ENCODE measurements at regions not wholly inside any gene's neighbourhood (a gene's known extent, or its start where the extent isn't known, plus 50 kb on each side); places are given as distances from the start of the nearest gene placed in this dataset.
A peak's percentile ranks its signal among the peaks of the same experiment; 100 is the strongest.

DNA sequence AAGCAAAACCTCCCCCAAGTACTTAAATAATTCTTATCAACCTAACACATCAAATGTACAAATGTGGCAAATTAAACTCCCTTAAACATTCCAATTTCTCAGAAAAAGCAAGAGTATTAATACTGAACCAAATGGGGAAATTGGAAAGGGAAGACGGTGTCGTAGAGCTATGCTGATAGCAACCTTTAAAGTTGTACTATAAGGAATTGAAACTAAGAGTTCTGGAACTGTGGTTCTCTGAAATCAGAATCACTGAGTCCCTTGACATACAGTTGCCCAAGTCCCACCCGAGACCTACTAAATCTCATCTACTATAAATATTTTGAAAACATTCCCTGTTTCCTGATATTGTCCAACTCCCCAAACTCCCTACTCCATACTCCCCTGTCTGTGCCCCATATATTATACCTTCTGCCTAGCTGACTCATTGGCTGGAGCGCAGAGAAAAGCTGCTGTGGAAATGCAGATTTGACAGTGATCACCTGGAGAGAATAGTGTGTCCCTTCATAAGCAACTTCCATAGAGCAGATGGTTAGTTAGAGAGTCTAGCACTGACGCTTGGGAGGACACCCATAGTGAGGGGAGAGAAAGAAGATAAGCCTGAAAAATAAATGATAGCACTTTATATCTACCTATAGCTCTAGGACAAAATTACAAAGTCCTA, 51.4 kb upstream of the ITM2B start:
- no peaks in the 10 kb centered on the region for H3K9me3 ChIP-seq (ENCODE audit: control insufficient read depth in 1 of 2, low read length in 2 of 2)
- H3K27ac ChIP-seq (ENCODE audit: low read length) = no peak overlapping the region
- H3K4me3 ChIP-seq (ENCODE audit: low read depth in 1 of 2, low read length in 2 of 2) = no peak overlapping the region
- H3K36me3 ChIP-seq (ENCODE audit: control insufficient read depth in 1 of 2, insufficient read depth in 2 of 2, low read length in 2 of 2) = no peaks in the 10 kb centered on the region
- H3K4me1 ChIP-seq (ENCODE audit: control insufficient read depth in 1 of 2, insufficient read depth in 2 of 2, low read length in 2 of 2) = no peaks in the 10 kb centered on the region
- no peaks in the 10 kb centered on the region for H3K27me3 ChIP-seq (ENCODE audit: low read depth, low read length)

DNA sequence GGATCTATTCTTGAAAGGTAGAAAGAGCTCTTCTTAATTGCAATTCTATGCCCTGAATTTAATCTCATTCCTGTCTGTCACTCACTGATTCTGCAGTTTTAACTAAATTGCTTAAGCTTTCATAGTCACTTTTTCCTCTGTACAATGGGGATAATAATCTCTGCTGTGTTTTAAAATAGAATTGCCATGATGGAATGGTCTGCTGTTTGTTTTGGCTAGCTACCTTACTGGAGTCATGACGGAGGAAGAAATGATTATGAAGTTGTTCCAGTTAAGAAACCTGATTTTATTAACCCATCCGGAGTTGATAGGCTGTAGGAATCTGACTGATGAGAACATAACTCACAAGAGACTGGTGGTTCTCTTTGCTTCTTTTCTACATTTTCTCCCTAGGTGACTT, 54.9 kb upstream of the ITM2B start:
- Histone ChIP-seq H3K4me3 (ENCODE audit: low read depth in 1 of 2, low read length in 2 of 2) (no peak overlapping the region), H3K36me3 (ENCODE audit: control insufficient read depth in 1 of 2, insufficient read depth in 2 of 2, low read length in 2 of 2) (no peaks in the 10 kb centered on the region), H3K9me3 (ENCODE audit: control insufficient read depth in 1 of 2, low read length in 2 of 2) (no peaks in the 10 kb centered on the region), H3K27me3 (ENCODE audit: low read depth, low read length) (no peaks in the 10 kb centered on the region), H3K27ac (ENCODE audit: low read length) (no peak overlapping the region), H3K4me1 (ENCODE audit: control insufficient read depth in 1 of 2, insufficient read depth in 2 of 2, low read length in 2 of 2) (no peaks in the 10 kb centered on the region)

DNA sequence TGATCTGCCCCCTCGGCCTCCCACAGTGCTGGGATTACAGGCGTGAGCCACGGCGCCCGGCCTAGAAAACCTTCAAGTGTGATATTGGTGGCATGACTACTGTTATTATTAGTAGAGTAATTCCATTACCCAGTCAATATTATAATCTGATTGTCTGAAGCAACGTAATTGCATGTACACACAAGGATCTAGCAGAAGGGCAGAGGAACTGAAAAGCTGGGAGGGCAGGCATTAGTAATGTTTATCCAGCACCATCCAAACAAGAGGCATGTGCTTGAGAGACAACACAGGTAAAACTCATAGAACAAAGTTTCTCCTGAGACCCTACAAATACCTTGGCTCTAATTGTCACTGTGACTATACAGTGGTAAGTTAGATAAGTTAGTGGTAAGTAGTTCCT, 56.2 kb upstream of the ITM2B start:
- Histone ChIP-seq H3K27ac (ENCODE audit: low read length) (no peak overlapping the region), H3K9me3 (ENCODE audit: control insufficient read depth in 1 of 2, low read length in 2 of 2) (no peaks in the 10 kb centered on the region), H3K27me3 (ENCODE audit: low read depth, low read length) (no peaks in the 10 kb centered on the region), H3K4me3 (ENCODE audit: low read depth in 1 of 2, low read length in 2 of 2) (no peak overlapping the region), H3K4me1 (ENCODE audit: control insufficient read depth in 1 of 2, insufficient read depth in 2 of 2, low read length in 2 of 2) (no peaks in the 10 kb centered on the region), H3K36me3 (ENCODE audit: control insufficient read depth in 1 of 2, insufficient read depth in 2 of 2, low read length in 2 of 2) (no peaks in the 10 kb centered on the region)

DNA sequence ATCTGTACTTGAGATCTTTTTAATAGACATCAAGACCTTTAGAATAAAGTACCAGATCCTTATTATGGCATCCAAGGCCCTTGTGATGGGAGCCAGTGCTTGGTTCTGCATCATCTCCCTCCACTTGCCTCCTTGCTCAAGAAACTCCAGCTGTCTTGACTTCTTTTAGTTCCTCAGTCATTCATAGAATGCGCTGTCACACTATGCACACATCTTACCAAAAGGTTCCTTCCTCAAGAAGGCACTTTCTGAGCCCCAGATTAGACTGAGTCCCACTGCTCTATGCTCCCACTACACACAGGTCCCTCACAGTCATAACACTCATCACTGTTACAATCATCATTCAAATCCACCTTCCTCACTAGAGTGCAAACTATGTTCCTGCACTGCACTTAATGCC, 57.8 kb upstream of the ITM2B start:
- Histone ChIP-seq H3K36me3 (ENCODE audit: control insufficient read depth in 1 of 2, insufficient read depth in 2 of 2, low read length in 2 of 2) (no peaks in the 10 kb centered on the region), H3K4me1 (ENCODE audit: control insufficient read depth in 1 of 2, insufficient read depth in 2 of 2, low read length in 2 of 2) (no peaks in the 10 kb centered on the region), H3K4me3 (ENCODE audit: low read depth in 1 of 2, low read length in 2 of 2) (no peak overlapping the region), H3K27me3 (ENCODE audit: low read depth, low read length) (no peaks in the 10 kb centered on the region), H3K27ac (ENCODE audit: low read length) (no peak overlapping the region), H3K9me3 (ENCODE audit: control insufficient read depth in 1 of 2, low read length in 2 of 2) (no peaks in the 10 kb centered on the region)

DNA sequence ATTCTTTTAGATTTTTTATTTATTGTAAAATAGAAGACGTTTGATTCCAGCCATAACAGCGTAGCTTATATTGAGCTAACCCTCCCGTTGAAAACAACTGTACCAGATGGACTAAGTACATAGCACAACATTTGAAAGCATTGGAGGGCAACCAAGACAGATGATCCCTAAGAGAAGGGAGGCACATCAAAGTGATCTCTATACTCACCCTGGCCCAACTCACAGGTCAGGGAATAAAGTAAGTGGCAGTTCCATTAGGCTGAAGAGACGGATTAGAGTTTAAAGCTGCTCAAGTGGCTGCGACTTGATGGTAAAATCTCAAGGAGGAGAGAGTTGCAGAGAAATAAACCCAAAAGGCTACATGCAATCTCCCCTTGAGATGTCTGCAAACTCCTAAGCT, 65.1 kb upstream of the ITM2B start:
- H3K27me3 ChIP-seq (ENCODE audit: low read depth, low read length) = no peaks in the 10 kb centered on the region
- no peak overlapping the region for H3K4me3 ChIP-seq (ENCODE audit: low read depth in 1 of 2, low read length in 2 of 2)
- no peaks in the 10 kb centered on the region for H3K9me3 ChIP-seq (ENCODE audit: control insufficient read depth in 1 of 2, low read length in 2 of 2)
- H3K4me1 ChIP-seq (ENCODE audit: control insufficient read depth in 1 of 2, insufficient read depth in 2 of 2, low read length in 2 of 2) = no peaks in the 10 kb centered on the region
- no peaks in the 10 kb centered on the region for H3K36me3 ChIP-seq (ENCODE audit: control insufficient read depth in 1 of 2, insufficient read depth in 2 of 2, low read length in 2 of 2)
- H3K27ac ChIP-seq (ENCODE audit: low read length) = no peak overlapping the region

DNA sequence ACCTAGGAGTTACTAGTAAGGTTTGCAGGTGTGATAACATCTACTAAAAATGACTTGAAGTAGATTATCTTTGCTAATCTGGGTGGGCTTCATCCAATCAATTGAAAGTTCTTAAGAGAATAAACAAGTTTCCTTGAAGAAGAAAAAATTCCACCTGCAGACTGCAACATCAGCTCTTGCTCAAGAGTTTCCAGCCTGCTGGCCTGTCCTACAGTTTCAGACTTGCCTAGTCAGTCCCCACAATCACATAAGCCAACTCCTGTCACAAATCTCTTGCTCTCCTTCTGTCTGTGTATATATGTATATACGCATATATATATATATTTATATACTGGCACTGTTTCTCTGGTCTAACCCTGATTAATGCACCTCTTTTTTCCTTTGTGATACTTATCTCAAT, 67.3 kb upstream of the ITM2B start:
- Histone ChIP-seq H3K4me3 (ENCODE audit: low read depth in 1 of 2, low read length in 2 of 2) (no peak overlapping the region), H3K4me1 (ENCODE audit: control insufficient read depth in 1 of 2, insufficient read depth in 2 of 2, low read length in 2 of 2) (no peaks in the 10 kb centered on the region), H3K27me3 (ENCODE audit: low read depth, low read length) (no peaks in the 10 kb centered on the region), H3K27ac (ENCODE audit: low read length) (no peak overlapping the region), H3K36me3 (ENCODE audit: control insufficient read depth in 1 of 2, insufficient read depth in 2 of 2, low read length in 2 of 2) (no peaks in the 10 kb centered on the region), H3K9me3 (ENCODE audit: control insufficient read depth in 1 of 2, low read length in 2 of 2) (no peaks in the 10 kb centered on the region)

DNA sequence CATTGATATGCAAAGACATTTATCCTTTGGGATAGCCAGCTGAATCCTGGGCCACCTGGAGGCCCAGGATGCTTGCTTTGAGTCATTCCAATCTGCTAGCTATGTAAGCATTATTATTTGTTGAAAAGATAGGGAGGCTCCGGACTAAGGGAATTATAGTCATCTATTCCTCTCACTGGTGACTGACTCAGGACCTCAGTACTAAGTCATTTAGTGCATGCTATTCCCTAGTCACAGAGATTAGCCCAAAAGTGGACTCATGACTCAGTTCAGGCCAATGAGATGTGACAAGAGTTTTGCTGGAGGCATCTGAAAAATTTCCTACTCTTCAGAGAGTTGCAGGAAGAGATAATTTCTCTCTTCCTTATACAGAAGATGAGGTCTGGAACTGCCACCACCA, 67.9 kb upstream of the ITM2B start:
- Histone ChIP-seq H3K27ac (ENCODE audit: low read length) (no peak overlapping the region), H3K4me3 (ENCODE audit: low read depth in 1 of 2, low read length in 2 of 2) (no peak overlapping the region), H3K27me3 (ENCODE audit: low read depth, low read length) (no peaks in the 10 kb centered on the region), H3K9me3 (ENCODE audit: control insufficient read depth in 1 of 2, low read length in 2 of 2) (no peaks in the 10 kb centered on the region), H3K36me3 (ENCODE audit: control insufficient read depth in 1 of 2, insufficient read depth in 2 of 2, low read length in 2 of 2) (no peaks in the 10 kb centered on the region), H3K4me1 (ENCODE audit: control insufficient read depth in 1 of 2, insufficient read depth in 2 of 2, low read length in 2 of 2) (no peaks in the 10 kb centered on the region)

DNA sequence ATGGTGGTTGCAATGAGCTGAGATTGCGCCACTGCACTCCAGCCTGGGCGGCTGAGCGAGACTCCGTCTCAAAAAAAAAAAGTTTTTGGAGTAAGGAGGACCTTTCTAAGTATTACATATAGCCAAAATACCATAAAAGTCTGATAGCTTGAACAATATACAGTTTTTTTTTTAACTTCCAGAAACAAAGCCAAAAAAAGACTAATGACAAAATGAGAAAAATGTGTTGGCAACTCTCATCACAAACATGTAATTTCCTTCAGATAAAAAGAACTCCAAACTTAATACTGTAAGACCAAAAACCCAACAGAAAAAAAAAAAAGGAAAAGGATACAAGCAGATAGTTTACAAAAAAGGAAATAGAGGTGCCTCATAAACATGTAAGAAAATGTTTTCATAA, 68.2 kb upstream of the MED4 start:
- no peaks in the 10 kb centered on the region for H3K36me3 ChIP-seq (ENCODE audit: control insufficient read depth in 1 of 2, insufficient read depth in 2 of 2, low read length in 2 of 2)
- no peak overlapping the region for H3K4me3 ChIP-seq (ENCODE audit: low read depth in 1 of 2, low read length in 2 of 2)
- no peaks in the 10 kb centered on the region for H3K4me1 ChIP-seq (ENCODE audit: control insufficient read depth in 1 of 2, insufficient read depth in 2 of 2, low read length in 2 of 2)
- no peak overlapping the region for H3K27ac ChIP-seq (ENCODE audit: low read length)
- no peaks in the 10 kb centered on the region for H3K27me3 ChIP-seq (ENCODE audit: low read depth, low read length)
- H3K9me3 ChIP-seq (ENCODE audit: control insufficient read depth in 1 of 2, low read length in 2 of 2) = no peaks in the 10 kb centered on the region

DNA sequence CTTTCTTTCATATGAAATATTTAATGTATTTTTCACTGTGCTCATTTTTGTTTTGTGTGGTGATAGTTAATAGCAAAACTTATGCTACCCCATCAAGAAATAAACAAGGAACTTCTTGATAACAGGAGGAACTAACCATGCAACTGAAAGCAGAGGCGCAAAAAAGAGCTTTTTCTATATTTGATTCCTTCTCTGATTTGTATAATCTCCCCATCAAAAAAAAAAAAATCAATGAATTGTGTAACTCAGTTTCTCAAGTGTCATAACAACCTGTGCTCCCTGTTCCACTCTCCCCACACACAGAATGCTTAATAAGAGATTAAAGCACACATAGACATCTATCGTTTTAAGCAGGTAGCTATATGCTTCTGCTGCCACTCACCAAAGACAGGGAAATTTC, 67.3 kb upstream of the MED4 start:
- H3K9me3 ChIP-seq (ENCODE audit: control insufficient read depth in 1 of 2, low read length in 2 of 2) = no peaks in the 10 kb centered on the region
- no peaks in the 10 kb centered on the region for H3K27me3 ChIP-seq (ENCODE audit: low read depth, low read length)
- peak overlapping the region; percentile 64 for H3K27ac ChIP-seq (ENCODE audit: low read length)
- no peaks in the 10 kb centered on the region for H3K36me3 ChIP-seq (ENCODE audit: control insufficient read depth in 1 of 2, insufficient read depth in 2 of 2, low read length in 2 of 2)
- no peaks in the 10 kb centered on the region for H3K4me1 ChIP-seq (ENCODE audit: control insufficient read depth in 1 of 2, insufficient read depth in 2 of 2, low read length in 2 of 2)
- H3K4me3 ChIP-seq (ENCODE audit: low read depth in 1 of 2, low read length in 2 of 2) = no peak overlapping the region

DNA sequence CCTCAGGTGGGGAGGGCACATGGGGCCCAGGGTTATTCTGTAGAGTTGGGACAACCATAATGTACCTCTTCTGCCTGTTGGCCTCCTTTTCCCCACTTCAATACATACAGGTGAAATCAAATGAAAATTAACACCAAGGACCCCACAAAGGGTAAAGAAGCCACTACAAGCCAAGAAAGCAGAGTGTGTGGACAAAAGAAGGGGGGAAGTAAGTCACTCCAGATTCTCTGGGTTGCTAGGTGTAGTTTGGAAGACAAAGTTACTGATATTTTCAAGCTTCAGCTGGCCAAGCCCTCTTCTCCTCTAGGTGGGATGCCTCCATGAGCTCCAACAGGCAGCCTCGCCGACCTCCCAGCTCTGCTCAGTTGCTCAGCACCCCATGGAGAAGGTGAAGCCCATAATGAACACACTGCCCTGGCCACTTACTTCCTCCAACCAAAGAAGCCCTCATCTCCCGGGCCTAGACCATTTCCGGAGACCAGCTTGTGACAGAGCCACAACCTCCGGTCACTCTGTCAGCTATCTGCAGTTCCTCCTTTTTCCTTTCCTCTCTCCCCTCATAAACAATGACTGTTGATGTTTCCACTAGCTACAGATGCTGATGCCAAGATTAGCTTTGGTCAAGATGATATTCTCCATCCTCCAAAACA, 66.8 kb upstream of the MED4 start:
- Histone ChIP-seq H3K4me3 (ENCODE audit: low read depth in 1 of 2, low read length in 2 of 2) (no peak overlapping the region), H3K36me3 (ENCODE audit: control insufficient read depth in 1 of 2, insufficient read depth in 2 of 2, low read length in 2 of 2) (no peaks in the 10 kb centered on the region), H3K4me1 (ENCODE audit: control insufficient read depth in 1 of 2, insufficient read depth in 2 of 2, low read length in 2 of 2) (no peaks in the 10 kb centered on the region), H3K27ac (ENCODE audit: low read length) (peak overlapping the region; percentile 68), H3K27me3 (ENCODE audit: low read depth, low read length) (no peaks in the 10 kb centered on the region), H3K9me3 (ENCODE audit: control insufficient read depth in 1 of 2, low read length in 2 of 2) (no peaks in the 10 kb centered on the region)

DNA sequence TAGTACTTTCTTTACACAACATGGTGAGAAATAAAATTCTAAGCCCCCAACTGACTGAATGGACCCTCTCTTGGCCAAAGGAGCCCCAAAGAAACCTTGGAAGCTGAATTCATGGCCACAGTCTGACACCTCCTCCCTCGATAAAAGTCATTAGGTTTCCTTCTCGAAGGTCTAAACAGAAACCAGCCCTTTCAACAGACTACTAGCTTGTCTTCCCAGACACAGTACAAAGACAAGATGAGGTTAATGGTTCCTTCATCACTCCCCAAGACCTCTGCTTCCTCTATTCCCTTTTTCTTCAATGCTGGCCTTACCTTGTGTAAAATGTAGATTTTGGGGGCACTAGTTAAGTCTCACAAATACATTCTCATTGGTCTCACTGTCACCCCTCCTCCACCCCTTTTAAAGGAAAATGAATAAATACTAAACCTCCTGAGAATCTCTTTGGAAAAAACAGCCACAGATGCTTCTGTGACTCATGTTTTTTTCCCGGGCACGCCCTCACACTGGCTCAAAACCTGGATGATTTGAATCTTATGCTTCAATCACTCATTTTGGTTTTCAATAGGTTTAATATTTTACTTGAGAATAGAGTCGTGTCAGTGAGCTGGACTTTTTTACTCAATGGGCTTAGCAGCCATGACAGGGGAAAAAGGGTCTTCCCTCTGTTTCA, 65.8 kb upstream of the MED4 start:
- H3K36me3 ChIP-seq (ENCODE audit: control insufficient read depth in 1 of 2, insufficient read depth in 2 of 2, low read length in 2 of 2) = no peaks in the 10 kb centered on the region

More for the DNA sequence above, 65.8 kb upstream of the MED4 start:
- Histone ChIP-seq H3K4me3 (ENCODE audit: low read depth in 1 of 2, low read length in 2 of 2) (no peak overlapping the region), H3K27ac (ENCODE audit: low read length) (peak overlapping the region; percentile 68), H3K4me1 (ENCODE audit: control insufficient read depth in 1 of 2, insufficient read depth in 2 of 2, low read length in 2 of 2) (no peaks in the 10 kb centered on the region), H3K27me3 (ENCODE audit: low read depth, low read length) (no peaks in the 10 kb centered on the region), H3K9me3 (ENCODE audit: control insufficient read depth in 1 of 2, low read length in 2 of 2) (no peaks in the 10 kb centered on the region)
